ENCODE measurements at regions not wholly inside any gene's neighbourhood (a gene's known extent, or its start where the extent isn't known, plus 50 kb on each side); places are given as distances from the start of the nearest gene placed in this dataset.

GRCh38 chr7:119175911-119176627 lies 951.6 kb downstream of the ANKRD7 start:
- no peak overlapping the region for H3K27ac Mint-ChIP-seq
- no peak overlapping the region for H3K4me3 Mint-ChIP-seq
- H3K36me3 Mint-ChIP-seq (ENCODE audit: low read depth), result no peaks in the 10 kb centered on the region
- no peaks in the 10 kb centered on the region for H3K27me3 Mint-ChIP-seq
- no peaks in the 10 kb centered on the region for H3K9me3 Mint-ChIP-seq
- intact Hi-C loops (cut with micrococcal nuclease), result loop anchor here (1.0 to 5.0 kb wide), 2 partner anchors 824 to 917 kb away; no protein-coding TSS in a partner anchor
- no peaks in the 10 kb centered on the region for H3K4me1 Mint-ChIP-seq (ENCODE audit: low read depth)

- intact Hi-C loops (cut with micrococcal nuclease), result loop anchor here (5.0 kb wide), 1 partner anchor 826 kb away; no protein-coding TSS in a partner anchor
- Mint-ChIP-seq H3K4me3 (no peak overlapping the region), H3K9me3 (no peaks in the 10 kb centered on the region), H3K4me1 (ENCODE audit: low read depth) (no peaks in the 10 kb centered on the region), H3K27me3 (no peaks in the 10 kb centered on the region), H3K36me3 (ENCODE audit: low read depth) (no peaks in the 10 kb centered on the region), H3K27ac (no peak overlapping the region)
Measured at GRCh38 chr7:119177863-119178262, 953.4 kb downstream of the ANKRD7 start.

- H3K27me3 Mint-ChIP-seq, result no peaks in the 10 kb centered on the region
Measured at GRCh38 chr7:119184124-119184788, 959.8 kb downstream of the ANKRD7 start.

GRCh38 chr7:119196183-119196582 lies 971.7 kb downstream of the ANKRD7 start:
- Mint-ChIP-seq H3K4me1 (ENCODE audit: low read depth) (no peaks in the 10 kb centered on the region), H3K4me3 (no peak overlapping the region), H3K27me3 (no peaks in the 10 kb centered on the region), H3K9me3 (no peaks in the 10 kb centered on the region), H3K36me3 (ENCODE audit: low read depth) (no peaks in the 10 kb centered on the region), H3K27ac (no peak overlapping the region)
- intact Hi-C loops (cut with micrococcal nuclease), result loop anchor here (5.0 kb wide), 1 partner anchor 939 kb away; no protein-coding TSS in a partner anchor

More at GRCh38 chr7:119184124-119184788, 959.8 kb downstream of the ANKRD7 start:
- no peaks in the 10 kb centered on the region for H3K9me3 Mint-ChIP-seq
- no peak overlapping the region for H3K4me3 Mint-ChIP-seq
- no peaks in the 10 kb centered on the region for H3K4me1 Mint-ChIP-seq (ENCODE audit: low read depth)
- H3K36me3 Mint-ChIP-seq (ENCODE audit: low read depth), result no peaks in the 10 kb centered on the region
- intact Hi-C loops (cut with micrococcal nuclease), result no loop called here
- H3K27ac Mint-ChIP-seq, result no peak overlapping the region

GRCh38 chr7:119197172-119197876 lies 972.8 kb downstream of the ANKRD7 start:
- Mint-ChIP-seq H3K9me3 (no peaks in the 10 kb centered on the region), H3K4me3 (no peak overlapping the region), H3K36me3 (ENCODE audit: low read depth) (no peaks in the 10 kb centered on the region), H3K4me1 (ENCODE audit: low read depth) (no peaks in the 10 kb centered on the region), H3K27ac (no peak overlapping the region), H3K27me3 (no peaks in the 10 kb centered on the region)
- intact Hi-C loops (cut with micrococcal nuclease), result loop anchor here (5.0 kb wide), 1 partner anchor 940 kb away; no protein-coding TSS in a partner anchor

- Mint-ChIP-seq H3K27ac (no peak overlapping the region), H3K36me3 (ENCODE audit: low read depth) (no peaks in the 10 kb centered on the region)
- intact Hi-C loops (cut with micrococcal nuclease), result loop anchor here (5.0 kb wide), 1 partner anchor 941 kb away; no protein-coding TSS in a partner anchor
Measured at GRCh38 chr7:119197877-119198527, 973.5 kb downstream of the ANKRD7 start.

GRCh38 chr7:119219663-119220062 lies 995.2 kb downstream of the ANKRD7 start:
- intact Hi-C loops (cut with micrococcal nuclease), result no loop called here
- H3K27me3 Mint-ChIP-seq, result no peaks in the 10 kb centered on the region
- peaks cover 23% of the 10 kb centered on the region for H3K9me3 Mint-ChIP-seq
- H3K36me3 Mint-ChIP-seq (ENCODE audit: low read depth), result no peaks in the 10 kb centered on the region
- H3K4me3 Mint-ChIP-seq, result no peak overlapping the region
- no peaks in the 10 kb centered on the region for H3K4me1 Mint-ChIP-seq (ENCODE audit: low read depth)
- no peak overlapping the region for H3K27ac Mint-ChIP-seq

More at GRCh38 chr7:119197877-119198527, 973.5 kb downstream of the ANKRD7 start:
- H3K4me1 Mint-ChIP-seq (ENCODE audit: low read depth), result no peaks in the 10 kb centered on the region
- no peaks in the 10 kb centered on the region for H3K9me3 Mint-ChIP-seq
- H3K4me3 Mint-ChIP-seq, result no peak overlapping the region
- H3K27me3 Mint-ChIP-seq, result no peaks in the 10 kb centered on the region

GRCh38 chr7:119223930-119224329 lies 999.4 kb downstream of the ANKRD7 start:
- H3K27me3 Mint-ChIP-seq, result no peaks in the 10 kb centered on the region
- peaks cover 6% of the 10 kb centered on the region for H3K9me3 Mint-ChIP-seq
- H3K36me3 Mint-ChIP-seq (ENCODE audit: low read depth), result no peaks in the 10 kb centered on the region
- H3K4me3 Mint-ChIP-seq, result no peak overlapping the region
- no peak overlapping the region for H3K27ac Mint-ChIP-seq
- no peaks in the 10 kb centered on the region for H3K4me1 Mint-ChIP-seq (ENCODE audit: low read depth)
- intact Hi-C loops (cut with micrococcal nuclease), result no loop called here

GRCh38 chr7:119228482-119228881 lies 1004.0 kb downstream of the ANKRD7 start:
- intact Hi-C loops (cut with micrococcal nuclease), result no loop called here
- H3K27ac Mint-ChIP-seq, result no peak overlapping the region
- no peaks in the 10 kb centered on the region for H3K36me3 Mint-ChIP-seq (ENCODE audit: low read depth)
- no peaks in the 10 kb centered on the region for H3K27me3 Mint-ChIP-seq
- H3K4me3 Mint-ChIP-seq, result no peak overlapping the region
- no peaks in the 10 kb centered on the region for H3K9me3 Mint-ChIP-seq
- H3K4me1 Mint-ChIP-seq (ENCODE audit: low read depth), result no peaks in the 10 kb centered on the region

GRCh38 chr7:119232091-119232490 lies 1007.6 kb downstream of the ANKRD7 start:
- no peaks in the 10 kb centered on the region for H3K4me1 Mint-ChIP-seq (ENCODE audit: low read depth)
- H3K4me3 Mint-ChIP-seq, result no peak overlapping the region
- H3K36me3 Mint-ChIP-seq (ENCODE audit: low read depth), result no peaks in the 10 kb centered on the region
- no peaks in the 10 kb centered on the region for H3K27me3 Mint-ChIP-seq
- H3K27ac Mint-ChIP-seq, result no peak overlapping the region
- no peaks in the 10 kb centered on the region for H3K9me3 Mint-ChIP-seq
- intact Hi-C loops (cut with micrococcal nuclease), result no loop called here

GRCh38 chr7:119233015-119233414 lies 1008.5 kb downstream of the ANKRD7 start:
- intact Hi-C loops (cut with micrococcal nuclease), result no loop called here
- no peaks in the 10 kb centered on the region for H3K9me3 Mint-ChIP-seq
- no peaks in the 10 kb centered on the region for H3K27me3 Mint-ChIP-seq
- H3K27ac Mint-ChIP-seq, result no peak overlapping the region
- H3K4me1 Mint-ChIP-seq (ENCODE audit: low read depth), result no peaks in the 10 kb centered on the region
- H3K36me3 Mint-ChIP-seq (ENCODE audit: low read depth), result no peaks in the 10 kb centered on the region
- no peak overlapping the region for H3K4me3 Mint-ChIP-seq

- no peaks in the 10 kb centered on the region for H3K9me3 Mint-ChIP-seq
- no peaks in the 10 kb centered on the region for H3K27me3 Mint-ChIP-seq
- no peak overlapping the region for H3K27ac Mint-ChIP-seq
- no peaks in the 10 kb centered on the region for H3K36me3 Mint-ChIP-seq (ENCODE audit: low read depth)
- no peak overlapping the region for H3K4me3 Mint-ChIP-seq
- intact Hi-C loops (cut with micrococcal nuclease), result no loop called here
- H3K4me1 Mint-ChIP-seq (ENCODE audit: low read depth), result no peaks in the 10 kb centered on the region
Measured at GRCh38 chr7:119252962-119253361, 1020.0 kb upstream of the KCND2 start.

- no peaks in the 10 kb centered on the region for H3K36me3 Mint-ChIP-seq (ENCODE audit: low read depth)
- no peak overlapping the region for H3K4me3 Mint-ChIP-seq
- no peaks in the 10 kb centered on the region for H3K4me1 Mint-ChIP-seq (ENCODE audit: low read depth)
- H3K9me3 Mint-ChIP-seq, result no peaks in the 10 kb centered on the region
- no peaks in the 10 kb centered on the region for H3K27me3 Mint-ChIP-seq
- intact Hi-C loops (cut with micrococcal nuclease), result no loop called here
- no peak overlapping the region for H3K27ac Mint-ChIP-seq
Measured at GRCh38 chr7:119254742-119255141, 1018.2 kb upstream of the KCND2 start.

Data from dendritic cell treated with granulocyte-macrophage colony-stimulating factor and Interleukin-4, amounts not matched to agents 40 ng/mL and 50 ng/mL, for 4 days (primary cell).